Heart left ventricle (tissue), 13 donors: ENCODE measurements at regions not wholly inside any gene's neighbourhood (a gene's known extent, or its start where the extent isn't known, plus 50 kb on each side); places are given as distances from the start of the nearest gene placed in this dataset.

ENCODE experiments used
- CTCF ChIP-seq, 12 donors: fragments of 200-600 bp; sonication (generic) in 4 of 12; IDR thresholded peaks; one replicate each; pipeline versions ENCODE4 v1.5.0 to v1.8.0; 2018 to 2022; ENCODE audit warnings: antibody characterized with exemption in 12 of 12, mild to moderate bottlenecking in 5 of 12
- POLR2A ChIP-seq, 2 donors: fragments of 450-650 bp; IDR thresholded peaks; one replicate each; pipeline ENCODE4 v1.6.1; 2017; ENCODE audit warnings: antibody characterized with exemption in 2 of 2, mild to moderate bottlenecking in 2 of 2, moderate library complexity in 2 of 2
- donor health status: ischemic (EF 13 %, LVEDD 7.1; RV severe dilation, severe dysfunction).
- donor health status: DM: no; HTN: yes; CAD: no.
- donor health status: DM: no; HTN: no; CAD: no.
- donor health status: ischemic (EF 25% LVEDD 6.9; RV normal size, moderate dysfunction).
- donor health status: ischemic (EF 25% LVEDD 5.7; RV mildly dilated, moderate dysfunction).
- donor health status: ischemic (EF 35%, LVEDD 5.7; RV mildly dilated, moderate dysfunction).
- donor health status: nonischemic (EF 11% LVEDD 7.7; RV severe dilation, severe dysfunction).
- donor health status: DM: yes; HTN: yes; CAD: no.
- donor health status: PGD.
- donor health status: ischemic (EF 29% LVEDD 5.4; RV normal size, mild dysfunction).
- donor health status: nonischemic (EF 23%, LVEDD 6.1; RV moderate dilation, normal function).

- TF ChIP-seq CTCF (IDR thresholded peaks at IDR 0.05) (no peak), POLR2A (IDR thresholded peaks at IDR 0.05) (no peak)
Observed at GRCh38 chr1:29998686-29999085, 724.7 kb downstream of the MATN1 start.
